Upper lobe of left lung (tissue), 4 donors: ENCODE measurements at regions not wholly inside any gene's neighbourhood (a gene's known extent, or its start where the extent isn't known, plus 50 kb on each side); places are given as distances from the start of the nearest gene placed in this dataset.

Experiments used
- CTCF ChIP-seq, 6 experiments: fragments of 450-650 bp in 4 of 6; fragments of 200-600 bp in 2 of 6; sonication (generic) in 2 of 6; IDR thresholded peaks; one replicate each; pipeline ENCODE4 v1.5.1; 2016 to 2019; ENCODE audit warnings: antibody characterized with exemption in 6 of 6
- POLR2AphosphoS5 ChIP-seq, 2 donors: sonication (generic); formaldehyde crosslinking; IDR thresholded peaks; one replicate each; pipeline ENCODE4 v1.5.1; 2017; ENCODE audit warnings: antibody characterized with exemption in 2 of 2

DNA sequence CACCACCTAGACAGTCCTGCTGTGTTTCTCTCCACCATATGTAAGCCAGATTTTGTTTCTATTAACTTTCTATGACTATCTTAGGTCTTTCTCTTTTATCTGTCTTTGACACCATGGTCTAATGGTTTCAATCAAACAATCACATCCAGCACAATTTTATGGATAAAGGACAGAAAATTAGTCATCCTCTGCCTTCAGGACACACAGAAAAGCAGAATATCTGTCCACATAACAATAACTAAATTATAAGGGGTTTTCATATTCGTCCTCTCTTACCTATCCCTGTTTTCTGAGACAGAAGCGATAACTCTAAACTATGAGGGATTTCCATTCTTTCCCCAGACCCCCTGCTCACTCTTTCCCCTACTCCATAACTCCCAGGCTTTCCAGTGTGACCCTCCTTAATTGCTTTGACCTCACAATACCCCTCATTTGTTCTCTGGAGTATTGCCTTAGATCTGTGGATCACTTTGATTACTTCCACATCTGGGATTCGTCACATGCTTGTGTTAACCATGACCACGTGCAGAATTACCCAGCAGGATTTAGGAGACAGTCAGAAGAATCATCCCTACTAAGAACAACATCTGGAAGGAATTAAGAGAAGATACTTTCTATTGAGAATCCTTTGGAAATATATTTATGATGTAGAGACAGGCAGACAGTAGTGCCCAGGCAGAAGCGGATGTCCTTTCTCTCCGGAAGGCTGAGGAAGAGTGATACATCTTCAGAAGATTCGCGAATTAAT lies 108.2 kb upstream of the GREM2 start:
- TF ChIP-seq POLR2AphosphoS5 (IDR thresholded peaks at IDR 0.05) (no peak), CTCF (IDR thresholded peaks at IDR 0.05) (no peak)
